ENCODE measurements at regions not wholly inside any gene's neighbourhood (a gene's known extent, or its start where the extent isn't known, plus 50 kb on each side); places are given as distances from the start of the nearest gene placed in this dataset.

GRCh38 chr15:99440551-99441443, 125.0 kb upstream of the MEF2A start:
- in situ Hi-C loops (cut with HindIII; ENCODE audit: low sequenced_read_pairs) = no loop called here

- in situ Hi-C loops (cut with HindIII; ENCODE audit: low sequenced_read_pairs) = no loop called here
Observed at GRCh38 chr15:99441444-99441800, 124.4 kb upstream of the MEF2A start.

- in situ Hi-C loops (cut with HindIII; ENCODE audit: low sequenced_read_pairs) = no loop called here
Observed at GRCh38 chr15:99441871-99442251, 123.9 kb upstream of the MEF2A start.

- in situ Hi-C loops (cut with HindIII; ENCODE audit: low sequenced_read_pairs) = no loop called here
Observed at GRCh38 chr15:99442252-99442897, 123.4 kb upstream of the MEF2A start.

- in situ Hi-C loops (cut with HindIII; ENCODE audit: low sequenced_read_pairs) = no loop called here
Observed at GRCh38 chr15:99443056-99443756, 122.6 kb upstream of the MEF2A start.

- in situ Hi-C loops (cut with HindIII; ENCODE audit: low sequenced_read_pairs) = no loop called here
Observed at GRCh38 chr15:99443768-99444446, 121.9 kb upstream of the MEF2A start.

- in situ Hi-C loops (cut with HindIII; ENCODE audit: low sequenced_read_pairs) = no loop called here
Observed at GRCh38 chr15:99445272-99445850, 120.4 kb upstream of the MEF2A start.

- in situ Hi-C loops (cut with HindIII; ENCODE audit: low sequenced_read_pairs) = no loop called here
Observed at GRCh38 chr15:99446565-99447496, 119.0 kb upstream of the MEF2A start.

- in situ Hi-C loops (cut with HindIII; ENCODE audit: low sequenced_read_pairs) = no loop called here
Observed at GRCh38 chr15:99447497-99448371, 118.0 kb upstream of the MEF2A start.

- in situ Hi-C loops (cut with HindIII; ENCODE audit: low sequenced_read_pairs) = no loop called here
Observed at GRCh38 chr15:99449514-99449913, 116.3 kb upstream of the MEF2A start.

- in situ Hi-C loops (cut with HindIII; ENCODE audit: low sequenced_read_pairs) = no loop called here
Observed at GRCh38 chr15:99450896-99451358, 114.9 kb upstream of the MEF2A start.

GRCh38 chr15:99451484-99451883, 114.3 kb upstream of the MEF2A start:
- in situ Hi-C loops (cut with HindIII; ENCODE audit: low sequenced_read_pairs) = no loop called here

- in situ Hi-C loops (cut with HindIII; ENCODE audit: low sequenced_read_pairs) = no loop called here
Observed at GRCh38 chr15:99452010-99452409, 113.8 kb upstream of the MEF2A start.

GRCh38 chr15:99452728-99453636, 112.8 kb upstream of the MEF2A start:
- in situ Hi-C loops (cut with HindIII; ENCODE audit: low sequenced_read_pairs) = no loop called here

- in situ Hi-C loops (cut with HindIII; ENCODE audit: low sequenced_read_pairs) = no loop called here
Observed at GRCh38 chr15:99453637-99454030, 112.2 kb upstream of the MEF2A start.

- in situ Hi-C loops (cut with HindIII; ENCODE audit: low sequenced_read_pairs) = no loop called here
Observed at GRCh38 chr15:99454107-99454809, 111.5 kb upstream of the MEF2A start.
